Suprapubic skin (tissue), 4 donors: ENCODE measurements at regions not wholly inside any gene's neighbourhood (a gene's known extent, or its start where the extent isn't known, plus 50 kb on each side); places are given as distances from the start of the nearest gene placed in this dataset.
"Not testable (repeated sequence)": the region's sequence is repeated elsewhere in the genome, so short reads cannot be mapped to it uniquely, and the experiment has no call there.

Experiments
- DNase-seq, 2 donors: peaks; one replicate each; pipeline ENCODE4 v3.0.0-alpha.2; 2019; ENCODE audit warnings: low spot score in 2 of 2
- H3K27ac ChIP-seq: fragments of 200-600 bp; sonication (generic); one replicate; pipeline ENCODE4 v1.5.1; 2019
- H3K27me3 ChIP-seq: fragments of 200-600 bp; sonication (generic); one replicate; pipeline ENCODE4 v1.5.1; 2019
- H3K36me3 ChIP-seq: fragments of 200-600 bp; sonication (generic); one replicate; pipeline ENCODE4 v1.5.1; 2019
- H3K4me1 ChIP-seq: fragments of 200-600 bp; sonication (generic); one replicate; pipeline ENCODE4 v1.5.1; 2019
- H3K4me3 ChIP-seq: fragments of 200-600 bp; sonication (generic); one replicate; pipeline ENCODE4 v1.5.1; 2019; ENCODE audit warnings: mild to moderate bottlenecking
- H3K9me3 ChIP-seq: fragments of 200-600 bp; sonication (generic); one replicate; pipeline ENCODE4 v1.5.1; 2019
- EP300 ChIP-seq: sonication (generic); formaldehyde crosslinking; IDR thresholded peaks from one replicate; pipeline ENCODE4 v1.6.1; 2017; ENCODE audit warnings: antibody characterized with exemption
- POLR2A ChIP-seq, 2 donors: fragments of 450-650 bp; IDR thresholded peaks; one replicate each; pipeline ENCODE4 v1.6.1; 2017; ENCODE audit warnings: antibody characterized with exemption in 2 of 2, mild to moderate bottlenecking in 2 of 2, moderate library complexity in 2 of 2
- POLR2AphosphoS5 ChIP-seq, 3 donors: sonication (generic); formaldehyde crosslinking; IDR thresholded peaks; one replicate each; pipeline ENCODE4 v1.6.1; 2017; ENCODE audit warnings: antibody characterized with exemption in 3 of 3
- WGBS: methylation state at CpG from one replicate; pipeline ENCODE4 v1.1.5; 2018; 5-methylcytosine and 5-hydroxymethylcytosine counted together
- TF ChIP-seq, protein P1 (sequence below), 2 donors: fragments of 200-600 bp in 1 of 2; fragments of 450-650 bp in 1 of 2; sonication (generic) in 1 of 2; IDR thresholded peaks; one replicate each; pipeline ENCODE4 v1.5.1; 2016 to 2019; ENCODE audit warnings: antibody characterized with exemption in 2 of 2, mild to moderate bottlenecking in 1 of 2, moderate library complexity in 1 of 2

DNA sequence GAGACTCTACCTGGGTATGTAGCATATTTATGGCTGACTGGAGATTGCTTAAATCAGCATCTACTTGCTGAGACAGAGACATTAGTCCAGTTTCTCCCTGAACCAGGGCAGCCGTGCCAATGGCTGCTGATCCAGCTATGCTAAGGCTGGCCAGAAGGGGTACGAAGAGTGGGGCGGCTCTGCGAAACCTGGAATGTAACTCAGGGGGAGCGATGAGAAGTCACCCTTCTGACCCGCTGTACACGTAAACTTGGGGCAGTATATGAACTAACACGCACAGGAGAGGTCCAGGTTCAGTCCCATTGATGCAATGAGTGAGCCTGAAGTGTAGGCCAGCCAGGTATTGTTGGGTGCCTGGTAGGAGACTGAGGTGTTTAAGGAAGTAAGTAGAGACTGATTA is 73.7 kb downstream of the PRR15 start:
- Histone ChIP-seq H3K27ac (no peak overlapping the region), H3K4me1 (peaks cover 4% of the 10 kb centered on the region), H3K36me3 (no peaks in the 10 kb centered on the region), H3K4me3 (no peak overlapping the region), H3K27me3 (no peaks in the 10 kb centered on the region), H3K9me3 (no peaks in the 10 kb centered on the region)
- TF ChIP-seq, protein P1, sequence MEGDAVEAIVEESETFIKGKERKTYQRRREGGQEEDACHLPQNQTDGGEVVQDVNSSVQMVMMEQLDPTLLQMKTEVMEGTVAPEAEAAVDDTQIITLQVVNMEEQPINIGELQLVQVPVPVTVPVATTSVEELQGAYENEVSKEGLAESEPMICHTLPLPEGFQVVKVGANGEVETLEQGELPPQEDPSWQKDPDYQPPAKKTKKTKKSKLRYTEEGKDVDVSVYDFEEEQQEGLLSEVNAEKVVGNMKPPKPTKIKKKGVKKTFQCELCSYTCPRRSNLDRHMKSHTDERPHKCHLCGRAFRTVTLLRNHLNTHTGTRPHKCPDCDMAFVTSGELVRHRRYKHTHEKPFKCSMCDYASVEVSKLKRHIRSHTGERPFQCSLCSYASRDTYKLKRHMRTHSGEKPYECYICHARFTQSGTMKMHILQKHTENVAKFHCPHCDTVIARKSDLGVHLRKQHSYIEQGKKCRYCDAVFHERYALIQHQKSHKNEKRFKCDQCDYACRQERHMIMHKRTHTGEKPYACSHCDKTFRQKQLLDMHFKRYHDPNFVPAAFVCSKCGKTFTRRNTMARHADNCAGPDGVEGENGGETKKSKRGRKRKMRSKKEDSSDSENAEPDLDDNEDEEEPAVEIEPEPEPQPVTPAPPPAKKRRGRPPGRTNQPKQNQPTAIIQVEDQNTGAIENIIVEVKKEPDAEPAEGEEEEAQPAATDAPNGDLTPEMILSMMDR (IDR thresholded peaks at IDR 0.05): no peak
- TF ChIP-seq EP300: no peak
- TF ChIP-seq POLR2AphosphoS5 (IDR thresholded peaks at IDR 0.05): no peak
- no peak for TF ChIP-seq POLR2A (IDR thresholded peaks at IDR 0.05)
- no peak for DNase-seq
- whole genome bisulfite sequencing: 97% methylated on average over 8 of the region's 8 CpGs

DNA sequence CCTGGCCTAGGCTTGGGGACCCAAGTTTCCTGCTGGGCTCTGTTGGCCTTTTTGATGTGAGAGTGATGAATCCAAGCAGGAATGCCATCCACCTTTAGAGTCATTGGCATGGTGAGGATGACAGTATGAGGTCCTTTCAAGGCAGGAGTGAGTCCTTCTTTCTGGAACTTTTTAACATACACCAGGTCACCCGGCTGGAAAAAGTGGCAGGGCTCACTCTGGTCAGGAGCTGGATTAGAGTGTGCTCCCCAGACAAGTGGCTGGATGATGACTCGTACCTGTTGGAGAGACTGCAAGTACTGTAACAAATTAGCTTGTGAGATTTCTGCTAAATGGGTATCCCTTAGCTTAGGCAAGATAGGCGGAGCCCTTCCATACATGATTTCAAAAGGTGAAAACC is 75.2 kb downstream of the PRR15 start:
- H3K4me3 ChIP-seq, H3K27ac ChIP-seq, DNase-seq, H3K27me3 ChIP-seq, H3K4me1 ChIP-seq, H3K9me3 ChIP-seq, H3K36me3 ChIP-seq: not testable (repeated sequence)
- whole genome bisulfite sequencing: 95% methylated on average over 3 of the region's 3 CpGs

DNA sequence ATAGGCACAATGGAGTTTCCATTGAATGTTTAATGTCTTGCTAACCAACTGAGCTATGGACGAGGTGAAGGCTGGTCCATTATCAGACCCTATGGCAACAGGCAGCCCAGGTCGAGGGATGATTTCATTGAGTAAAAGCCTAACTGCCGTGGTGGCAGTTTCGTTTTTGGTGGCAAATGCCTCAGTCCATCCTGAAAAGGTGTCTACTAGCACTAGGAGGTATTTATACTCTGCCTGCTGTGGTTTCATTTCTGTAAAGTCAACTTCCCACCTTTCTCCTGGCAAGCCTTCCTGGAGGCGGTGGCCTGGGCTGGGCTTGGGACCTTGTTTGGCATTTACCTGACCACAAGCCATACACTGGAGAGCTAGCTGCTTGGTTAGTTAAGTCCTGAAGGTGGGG is 75.8 kb downstream of the PRR15 start:
- no peak for DNase-seq
- H3K27ac ChIP-seq: no peak overlapping the region
- 85% methylated on average over 5 of the region's 5 CpGs for whole genome bisulfite sequencing
- H3K4me1 ChIP-seq: peaks cover 4% of the 10 kb centered on the region
- H3K27me3 ChIP-seq: no peaks in the 10 kb centered on the region
- no peak overlapping the region for H3K4me3 ChIP-seq
- H3K36me3 ChIP-seq: no peaks in the 10 kb centered on the region
- no peak for TF ChIP-seq POLR2A (IDR thresholded peaks at IDR 0.05)
- TF ChIP-seq, protein P1 (IDR thresholded peaks at IDR 0.05): no peak
- no peak for TF ChIP-seq EP300
- TF ChIP-seq POLR2AphosphoS5 (IDR thresholded peaks at IDR 0.05): no peak
- H3K9me3 ChIP-seq: no peaks in the 10 kb centered on the region

DNA sequence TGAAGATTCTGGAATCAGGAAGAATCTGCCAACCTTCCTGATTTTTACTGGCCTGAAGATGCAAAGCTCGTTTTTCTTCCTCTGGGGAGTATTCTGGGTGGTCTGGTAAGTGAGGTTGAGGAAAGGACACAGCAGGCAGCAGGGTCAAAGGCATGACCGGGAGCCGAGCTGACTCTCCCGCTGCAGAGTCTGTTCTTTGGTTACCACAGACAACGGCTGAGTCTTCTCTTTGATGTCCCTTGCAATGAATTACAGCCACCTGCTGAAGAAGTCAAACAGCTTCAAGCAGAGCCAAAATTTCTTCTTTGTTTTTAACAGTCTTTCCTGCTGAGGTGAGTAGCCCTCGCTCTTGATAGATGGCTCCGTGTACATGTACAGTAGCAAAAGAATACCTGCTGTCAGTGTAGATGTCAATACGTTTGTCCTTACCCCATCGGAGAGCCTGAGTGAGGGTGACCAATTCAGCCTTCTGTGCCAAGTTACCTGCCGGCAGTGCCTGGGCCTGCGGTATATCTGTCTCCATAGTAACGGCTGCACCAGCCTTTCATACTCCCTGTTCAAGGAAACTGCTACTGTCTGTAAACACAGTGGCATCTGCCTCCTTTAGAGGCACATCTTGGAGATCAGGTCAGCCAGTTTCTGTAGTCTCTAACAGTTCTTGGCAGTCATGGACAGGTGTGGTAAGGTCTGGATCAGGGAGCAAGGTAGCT is 76.4 kb downstream of the PRR15 start:
- DNase-seq: no peak
- H3K36me3 ChIP-seq: no peaks in the 10 kb centered on the region
- H3K27me3 ChIP-seq: no peaks in the 10 kb centered on the region
- peaks cover 4% of the 10 kb centered on the region for H3K4me1 ChIP-seq
- H3K4me3 ChIP-seq: no peak overlapping the region
- TF ChIP-seq POLR2AphosphoS5 (IDR thresholded peaks at IDR 0.05): no peak
- TF ChIP-seq, protein P1 (IDR thresholded peaks at IDR 0.05): no peak
- H3K9me3 ChIP-seq: no peaks in the 10 kb centered on the region
- no peak overlapping the region for H3K27ac ChIP-seq
- 63% methylated on average over 11 of the region's 12 CpGs for WGBS

DNA sequence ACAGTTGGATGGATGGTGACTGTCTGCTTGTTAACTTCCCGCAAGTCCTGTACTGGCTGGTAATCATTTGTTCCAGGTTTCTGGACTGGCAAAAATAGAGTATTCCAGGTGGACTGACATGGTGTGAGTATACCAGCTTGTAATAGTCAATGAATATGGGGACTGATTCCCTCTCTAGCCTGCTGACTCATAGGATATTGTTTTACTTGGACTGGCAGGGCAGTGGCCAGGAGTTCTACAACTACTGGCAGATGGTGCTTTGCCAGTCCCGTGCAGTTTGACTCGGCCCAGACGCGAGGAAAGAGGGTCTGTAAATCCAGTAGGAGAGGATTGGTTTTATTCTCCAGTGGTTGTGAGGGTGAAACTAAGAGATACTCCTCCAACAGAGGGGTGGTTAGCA is 78.0 kb downstream of the PRR15 start:
- no peaks in the 10 kb centered on the region for H3K4me1 ChIP-seq

More for the DNA sequence above, 78.0 kb downstream of the PRR15 start:
- TF ChIP-seq, protein P1 (IDR thresholded peaks at IDR 0.05): no peak
- TF ChIP-seq EP300 (no peak), POLR2AphosphoS5 (IDR thresholded peaks at IDR 0.05) (no peak), POLR2A (IDR thresholded peaks at IDR 0.05) (no peak)
- no peak overlapping the region for H3K27ac ChIP-seq
- H3K27me3 ChIP-seq: no peaks in the 10 kb centered on the region
- no peaks in the 10 kb centered on the region for H3K36me3 ChIP-seq
- 95% methylated on average over 5 of the region's 5 CpGs for WGBS
- no peaks in the 10 kb centered on the region for H3K9me3 ChIP-seq
- DNase-seq: no peak
- H3K4me3 ChIP-seq: no peak overlapping the region
